HG03280 (cell line): ENCODE measurements at regions not wholly inside any gene's neighbourhood (a gene's known extent, or its start where the extent isn't known, plus 50 kb on each side); places are given as distances from the start of the nearest gene placed in this dataset.

Experiments
- ATAC-seq: cut with Tn5 transposase; IDR thresholded peaks from one replicate; pipeline ENCODE4 v1.9.1; 2021; ENCODE audit warnings: mild to moderate bottlenecking, moderate library complexity; ENCODE audit not compliant: unreplicated experiment

DNA sequence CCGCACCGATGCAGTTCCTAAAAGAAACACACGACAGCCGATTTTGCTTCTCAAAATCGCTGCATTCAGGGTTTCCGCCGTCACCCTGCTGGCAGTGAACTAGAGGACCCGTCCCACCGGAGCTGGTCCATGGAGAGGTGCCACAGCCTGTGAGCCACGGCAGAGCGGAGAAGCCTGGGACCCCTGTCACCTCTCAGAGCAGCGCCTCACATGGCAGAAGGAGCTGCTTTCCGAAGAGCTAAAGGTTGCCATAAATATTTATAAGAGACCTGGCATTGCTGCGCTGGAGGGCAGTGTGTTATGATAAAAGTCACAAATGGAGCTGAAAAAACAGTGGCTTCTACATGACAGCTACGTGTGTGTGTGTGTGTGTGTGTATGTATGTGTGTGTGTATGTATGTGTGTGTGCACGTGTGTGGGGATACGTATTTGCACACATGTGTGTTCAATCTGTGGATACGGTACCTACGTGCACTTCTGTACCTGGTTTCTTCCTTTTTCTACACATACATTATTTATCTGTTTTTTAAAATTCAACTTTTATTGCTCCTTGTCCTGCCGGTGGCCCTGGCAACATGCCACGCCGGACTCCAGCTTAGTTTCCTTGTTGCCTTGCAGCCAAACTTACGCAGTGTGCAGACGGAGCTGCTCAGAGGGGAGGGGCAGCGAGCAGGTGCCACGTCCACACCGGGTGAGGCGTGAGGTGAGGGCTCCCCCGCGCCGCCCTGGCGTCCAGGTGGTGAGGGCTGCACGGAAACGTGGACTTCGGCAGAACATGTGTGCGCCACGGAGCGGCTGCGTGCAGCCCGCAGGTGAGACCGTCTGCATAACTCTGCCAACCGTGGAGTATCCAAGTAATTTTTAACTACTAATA, 115.2 kb upstream of the PITRM1 start:
- ATAC-seq: no peak

DNA sequence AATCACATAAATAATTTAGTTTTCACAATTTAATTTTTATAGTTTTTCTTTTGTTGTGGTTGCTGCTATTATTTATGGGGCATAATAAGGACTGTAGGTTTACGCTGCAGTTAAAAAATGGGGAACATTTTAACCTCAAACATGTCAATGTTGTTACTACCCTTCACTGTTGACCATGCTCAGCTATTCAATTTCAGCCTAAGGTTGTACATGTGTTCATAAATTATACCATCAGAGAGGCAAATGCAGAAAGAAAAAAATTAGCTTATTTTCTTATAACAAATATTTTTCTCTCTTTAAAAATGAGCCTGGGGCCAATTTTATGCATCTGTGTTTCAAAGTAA, 110.1 kb upstream of the PITRM1 start:
- no peak for ATAC-seq

DNA sequence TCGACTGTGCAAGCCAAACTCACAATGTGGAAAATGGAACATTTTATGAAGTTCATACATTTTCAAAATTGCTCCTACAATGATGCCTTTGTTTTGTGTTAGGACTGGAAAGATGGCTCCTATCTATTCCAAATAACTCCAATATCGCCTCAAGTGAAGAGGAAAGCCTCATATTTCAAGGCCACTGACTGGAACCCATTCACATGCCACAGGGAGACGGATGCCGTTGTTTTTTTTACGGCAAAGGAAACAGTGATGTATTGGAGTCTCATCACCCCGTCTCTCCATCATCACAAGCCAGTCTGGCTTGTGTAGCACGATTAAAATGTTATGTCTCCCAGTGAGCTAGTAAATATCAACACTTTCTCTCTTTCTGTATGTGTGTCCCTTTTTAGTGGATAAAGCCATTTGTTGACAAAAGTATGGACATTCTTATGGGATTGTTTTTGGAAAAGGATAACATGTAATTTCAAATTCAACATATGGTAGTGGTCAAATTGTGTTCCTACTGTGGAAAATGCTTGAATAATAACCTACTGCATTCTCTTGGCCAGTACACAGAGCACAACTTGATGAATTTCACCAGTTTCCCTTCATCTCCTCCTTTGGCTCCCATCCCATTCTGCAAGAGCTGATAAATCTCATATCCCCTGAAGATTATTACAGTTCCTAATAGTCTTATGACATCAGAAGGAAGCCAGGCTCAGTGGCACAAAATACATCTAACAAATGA, 109.5 kb upstream of the PITRM1 start:
- ATAC-seq: no peak

DNA sequence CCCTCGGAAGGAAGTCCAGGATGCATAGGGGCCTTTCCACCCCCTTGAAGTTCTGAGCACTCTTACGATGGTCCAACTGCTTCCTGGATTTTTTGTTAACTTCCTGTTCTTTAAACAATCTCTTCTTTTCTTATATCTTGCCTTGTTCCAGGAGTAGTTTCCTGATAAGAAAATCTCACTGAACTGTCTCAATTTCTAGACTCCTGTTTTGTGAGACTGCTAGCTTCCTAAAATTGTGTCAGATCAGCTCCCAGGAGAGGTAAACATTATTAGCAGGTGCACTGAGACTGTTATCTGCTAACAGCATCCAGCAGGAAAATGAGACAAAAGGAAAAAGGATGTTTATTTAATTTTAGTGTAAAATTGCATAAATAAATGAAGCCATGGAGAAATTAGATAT, 106.2 kb upstream of the PITRM1 start:
- no peak for ATAC-seq

DNA sequence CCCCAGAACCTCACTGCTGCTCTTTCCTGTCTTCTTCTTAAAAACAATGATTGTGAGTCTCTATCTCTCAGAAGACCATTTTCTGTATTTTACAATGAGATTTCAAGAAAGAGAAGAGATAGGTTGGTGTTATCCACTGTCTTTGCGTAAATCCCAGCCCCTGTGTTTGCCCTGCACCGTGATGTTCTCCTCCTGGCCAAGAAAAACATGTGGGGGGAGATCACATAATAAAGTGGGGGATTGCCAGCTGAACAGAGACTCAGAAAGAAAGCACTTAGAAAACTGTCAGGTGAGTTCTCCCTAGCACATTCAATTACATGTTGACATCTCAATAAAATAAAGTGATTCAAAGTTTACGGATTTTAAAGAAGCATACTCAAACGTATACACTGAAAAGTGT, 105.0 kb upstream of the PITRM1 start:
- ATAC-seq: no peak

DNA sequence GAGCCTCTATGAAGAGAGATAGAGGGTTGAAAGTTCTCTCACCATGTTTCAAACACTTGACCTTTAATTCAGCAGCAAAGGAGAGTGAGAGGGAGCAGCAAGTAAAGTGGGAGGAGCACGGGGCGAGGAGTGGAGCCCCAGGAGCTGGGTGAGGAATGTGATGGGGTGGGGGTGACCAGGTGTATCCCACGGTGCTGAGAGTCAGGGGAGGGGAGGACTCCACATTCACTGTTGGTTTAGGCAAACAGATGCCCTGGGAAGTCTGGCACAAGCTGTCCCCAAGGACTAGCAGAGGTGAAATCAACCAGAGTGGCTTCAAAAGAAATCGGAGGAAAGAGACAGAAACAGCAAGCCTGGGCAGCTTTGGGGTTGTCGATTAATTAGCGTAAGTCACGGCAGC, 101.8 kb upstream of the PITRM1 start:
- no peak for ATAC-seq

DNA sequence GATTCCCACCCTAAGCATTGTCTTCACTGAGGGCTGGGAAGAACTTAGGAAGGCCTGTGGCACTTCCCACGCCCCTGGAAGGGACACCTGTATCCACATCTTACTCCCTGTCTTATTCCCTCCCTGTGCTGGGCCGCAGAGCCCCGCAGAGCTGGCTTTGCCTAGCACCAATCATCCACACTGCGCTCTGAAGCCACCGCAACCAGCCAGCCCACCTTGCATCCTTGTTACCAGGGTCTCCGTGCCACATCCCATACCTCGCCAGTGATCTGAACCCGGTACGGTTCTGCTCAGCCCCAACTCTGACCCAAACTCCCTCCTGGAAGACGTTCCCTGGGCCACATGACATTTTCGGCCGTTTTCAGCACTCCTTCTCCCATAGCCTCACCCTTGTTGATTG, 101.4 kb upstream of the PITRM1 start:
- no peak for ATAC-seq

DNA sequence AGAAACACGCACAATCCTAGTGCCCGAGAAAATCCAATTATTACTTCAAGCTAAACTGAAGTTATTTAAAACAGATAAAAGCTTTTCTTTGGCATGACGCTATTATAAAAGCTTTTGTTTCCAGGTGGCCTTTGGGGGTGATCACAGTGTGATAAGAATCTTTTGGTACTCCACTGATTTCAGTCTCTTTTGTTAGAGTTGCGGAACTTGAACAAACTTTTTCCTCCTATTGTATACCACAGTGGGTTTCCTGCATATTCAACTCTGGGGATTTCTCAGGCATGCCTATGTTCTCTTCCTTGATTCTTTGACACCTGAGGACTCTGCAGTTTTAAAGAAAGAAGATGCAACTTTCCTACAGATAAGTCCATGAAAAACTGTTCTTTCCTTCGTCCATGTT, 99.7 kb upstream of the PITRM1 start:
- no peak for ATAC-seq

DNA sequence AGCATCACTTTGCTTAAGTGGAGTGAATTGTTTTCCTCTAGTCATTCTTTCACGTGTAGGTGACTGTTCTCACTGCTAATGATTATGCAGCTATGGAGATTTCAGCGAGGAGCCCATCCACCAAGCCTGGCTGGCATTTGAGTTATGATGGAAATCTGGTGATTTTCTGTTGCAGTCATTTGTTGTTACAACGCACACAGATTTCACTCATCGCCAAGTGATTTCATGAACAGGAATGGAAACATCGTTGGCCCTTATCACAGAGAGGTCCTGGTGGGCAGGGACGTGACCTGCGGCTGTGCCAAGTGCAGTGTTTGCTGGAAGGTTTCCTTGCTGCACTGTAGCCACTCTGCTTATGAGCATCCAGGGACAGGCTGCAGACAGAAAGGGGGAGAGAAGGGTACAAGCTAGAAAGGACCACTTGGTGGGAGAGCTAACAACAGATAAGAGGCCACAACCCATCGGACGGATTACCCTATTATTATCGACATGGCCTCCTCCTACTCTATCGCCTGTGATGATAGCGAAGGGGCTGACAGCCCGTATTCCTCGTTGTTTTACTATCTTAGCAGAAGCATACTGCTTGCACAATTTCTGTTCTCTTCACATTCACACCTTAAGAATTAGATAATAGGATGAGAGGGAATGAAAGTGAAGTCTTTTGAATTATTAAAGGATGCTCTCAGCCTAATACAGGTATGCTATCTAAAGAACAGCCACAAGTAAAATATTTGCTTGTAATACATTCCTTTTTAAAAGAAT, 99.0 kb upstream of the PITRM1 start:
- ATAC-seq: no peak

DNA sequence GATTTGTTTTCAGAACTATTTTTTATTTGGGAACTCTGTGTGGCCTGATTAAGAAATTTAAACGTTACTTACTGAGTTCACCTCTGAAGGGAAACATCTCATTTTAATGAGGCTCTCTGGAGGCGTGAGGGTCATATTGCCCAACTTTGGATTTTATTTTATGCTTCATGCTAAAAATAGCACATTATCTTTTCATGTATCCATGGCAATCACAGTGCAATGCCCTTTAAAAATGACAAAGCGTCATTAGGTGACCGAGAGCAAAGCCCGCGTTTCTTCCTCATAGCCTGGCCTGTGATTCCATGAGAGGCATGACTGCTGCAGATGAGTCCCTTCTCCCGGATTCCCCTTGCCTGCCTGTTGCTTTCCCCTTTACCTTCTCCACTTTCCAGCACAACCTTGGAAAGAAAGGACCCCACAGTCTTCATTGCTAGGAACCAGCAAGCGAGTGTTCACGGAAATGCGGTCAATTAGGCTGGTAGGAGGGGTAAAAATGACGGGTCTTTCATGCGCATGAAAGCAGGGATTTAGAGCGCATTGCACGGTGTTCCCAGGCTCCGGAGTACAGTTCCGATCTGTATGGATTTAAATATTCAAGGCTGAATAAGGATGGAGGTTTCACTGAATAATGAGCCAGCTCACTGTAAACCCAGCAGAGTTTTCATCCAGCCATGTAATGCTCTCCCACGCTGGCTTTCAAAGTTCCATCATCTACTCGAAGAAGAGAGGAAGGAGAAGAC, 98.2 kb upstream of the PITRM1 start:
- ATAC-seq: no peak

DNA sequence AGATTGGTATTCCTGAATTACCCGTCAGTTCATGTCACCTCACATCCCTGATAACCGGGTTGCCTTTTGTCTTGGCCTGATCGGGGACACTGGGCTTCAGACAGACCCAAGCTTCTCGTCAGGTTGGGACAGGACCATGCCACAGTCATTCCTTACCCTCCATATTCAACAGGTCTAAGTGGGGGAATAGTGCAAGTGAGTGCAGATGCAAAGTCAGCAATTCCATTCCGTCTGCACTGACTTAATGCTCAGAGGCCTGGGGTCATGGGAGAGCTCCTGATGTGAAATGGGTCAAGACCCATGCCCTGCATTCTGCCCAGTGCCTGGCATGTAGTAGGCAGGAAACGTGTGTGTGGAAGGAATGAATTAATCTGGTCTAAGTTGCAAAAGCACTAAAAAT, 95.4 kb upstream of the PITRM1 start:
- ATAC-seq: no peak

DNA sequence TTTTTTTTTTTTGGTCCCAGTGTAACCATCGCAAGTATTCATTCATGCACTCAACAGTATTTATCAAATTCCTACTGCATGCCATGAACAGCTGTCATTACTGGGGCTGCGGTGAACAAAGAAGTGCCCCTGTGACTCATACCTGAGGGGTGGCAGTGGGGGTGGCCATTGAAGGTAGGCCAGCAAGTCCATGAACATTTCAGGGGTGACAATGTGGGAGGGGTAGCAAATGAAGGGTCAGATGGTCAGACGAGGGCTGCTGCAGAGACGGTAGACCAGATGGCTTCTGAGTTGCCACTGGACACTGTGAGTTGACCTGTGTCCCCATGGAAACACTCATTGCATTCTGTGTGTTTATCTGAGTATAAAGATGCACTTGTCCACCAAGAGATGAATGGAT, 92.5 kb upstream of the PITRM1 start:
- ATAC-seq: no peak

DNA sequence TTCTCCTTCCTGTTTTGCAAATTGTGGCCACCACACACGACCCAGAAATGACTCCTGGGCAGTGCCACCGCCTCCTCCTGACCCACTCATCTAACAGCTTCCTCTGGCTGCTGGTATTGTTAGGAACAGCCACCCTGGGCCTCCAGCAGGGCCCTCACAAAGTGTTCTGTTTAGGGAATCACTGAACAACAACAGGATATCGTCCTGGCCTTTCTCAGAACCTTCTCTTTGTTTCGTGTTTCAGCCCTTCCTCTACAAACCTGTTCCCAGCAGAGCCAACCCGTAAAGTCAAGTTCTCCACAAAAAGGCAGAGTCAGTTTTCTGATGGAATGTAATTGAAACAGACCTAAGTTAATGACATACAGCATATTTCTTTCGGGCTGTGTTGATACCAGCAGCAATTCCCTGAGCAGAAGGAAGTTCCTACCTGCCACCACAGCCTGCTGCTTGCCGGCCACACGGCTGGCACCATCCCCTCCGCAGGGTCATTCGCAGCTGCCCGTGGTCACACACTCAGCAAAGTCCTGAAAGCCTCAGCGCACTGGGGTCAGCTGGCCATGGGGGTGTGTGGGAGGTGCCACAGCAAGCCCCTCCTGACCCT, 91.7 kb upstream of the PITRM1 start:
- no peak for ATAC-seq

DNA sequence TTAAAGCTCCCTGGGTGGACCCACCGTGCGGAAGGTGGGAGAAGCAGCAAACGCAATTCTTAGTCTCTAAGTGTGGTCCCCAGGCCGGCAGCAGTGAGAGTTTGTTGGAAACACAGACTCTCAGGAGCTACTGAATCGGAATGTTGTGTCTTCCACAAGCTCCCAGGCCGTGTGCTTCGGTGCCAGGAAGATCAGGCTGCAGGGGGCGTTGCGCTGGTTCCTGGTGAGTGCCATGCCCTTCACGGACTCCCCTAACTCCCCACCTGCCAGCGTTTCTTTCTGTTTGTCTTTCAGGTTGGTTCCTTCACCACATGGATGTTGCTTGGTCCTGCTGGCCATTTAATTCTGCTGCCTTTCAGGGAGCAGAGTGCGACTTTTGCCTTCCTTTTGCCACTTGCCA, 91.2 kb upstream of the PITRM1 start:
- no peak for ATAC-seq

DNA sequence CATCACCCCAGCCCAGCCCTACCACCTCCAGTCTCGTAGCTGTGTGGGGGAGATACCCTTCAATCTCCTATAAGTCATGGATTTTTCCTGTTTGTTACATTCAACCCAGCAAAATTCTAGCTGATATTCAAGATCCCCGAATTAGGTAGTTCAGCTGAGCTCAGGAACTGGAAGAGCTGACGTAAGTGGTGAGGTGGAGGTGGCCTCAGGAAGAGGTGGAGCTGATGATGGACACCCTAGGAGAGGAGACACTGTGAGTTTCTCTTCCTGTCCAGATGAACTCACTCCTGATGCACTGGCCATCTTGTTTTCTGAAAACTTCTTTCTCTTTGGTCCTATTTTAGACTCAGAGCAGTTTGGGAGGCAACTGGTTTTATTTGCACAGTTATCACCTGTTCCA, 90.5 kb upstream of the PITRM1 start:
- no peak for ATAC-seq

DNA sequence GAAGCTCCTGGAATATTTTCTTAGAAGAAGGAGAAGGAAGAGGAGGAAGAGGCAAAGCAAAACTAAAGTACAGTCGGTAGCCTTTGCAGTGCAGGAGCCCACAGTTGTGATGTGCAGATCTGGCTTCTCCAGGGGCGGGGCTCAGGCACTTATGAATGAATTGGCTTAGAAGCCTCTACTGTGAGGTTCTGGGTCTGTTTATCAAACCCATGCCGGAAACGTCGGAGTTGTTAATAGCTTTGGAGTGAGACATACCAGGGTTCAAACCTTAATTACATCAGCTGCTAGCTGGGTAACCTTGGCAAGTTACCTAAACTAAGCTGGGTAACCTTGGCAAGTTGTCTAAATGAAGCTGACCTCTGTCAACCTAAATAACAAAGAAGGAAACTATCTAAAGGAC, 89.3 kb upstream of the PITRM1 start:
- ATAC-seq: no peak

DNA sequence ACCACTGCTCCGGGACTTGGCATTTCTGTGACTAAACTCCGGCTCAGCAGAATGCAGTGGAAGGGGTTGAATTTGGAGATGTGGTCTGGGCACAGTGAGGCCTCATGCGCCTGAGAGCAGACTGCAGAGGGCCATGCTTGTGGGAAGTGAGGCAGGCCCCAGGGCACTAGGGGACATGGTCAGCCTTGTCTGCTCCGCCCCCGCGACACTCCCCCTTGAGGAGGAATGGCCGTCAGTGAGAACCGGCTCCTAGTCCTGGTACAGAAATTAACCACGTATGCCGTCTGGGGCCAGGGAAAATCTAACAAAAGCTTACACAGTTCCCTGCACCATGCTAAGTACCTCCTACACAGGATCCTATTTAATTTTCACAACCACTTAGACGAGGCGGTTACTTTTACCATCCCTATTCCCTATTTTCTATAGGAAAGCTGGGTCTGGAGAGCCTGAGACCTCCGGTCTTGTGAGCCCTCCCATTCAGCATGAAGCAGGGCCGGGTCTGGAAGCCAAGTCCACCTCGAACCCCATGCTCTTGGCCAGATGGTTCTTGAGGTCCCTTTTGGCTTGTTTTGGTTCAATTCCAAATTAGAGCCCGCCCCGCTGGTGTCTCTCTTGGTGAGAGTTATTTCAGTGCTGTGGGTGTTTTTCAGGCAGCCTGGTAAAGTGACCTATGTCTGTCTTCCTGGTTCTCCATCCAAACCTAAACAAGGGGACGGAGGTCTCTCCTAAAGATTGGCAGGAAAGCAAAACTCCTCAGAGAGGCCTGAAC, 87.7 kb upstream of the PITRM1 start:
- ATAC-seq: no peak

DNA sequence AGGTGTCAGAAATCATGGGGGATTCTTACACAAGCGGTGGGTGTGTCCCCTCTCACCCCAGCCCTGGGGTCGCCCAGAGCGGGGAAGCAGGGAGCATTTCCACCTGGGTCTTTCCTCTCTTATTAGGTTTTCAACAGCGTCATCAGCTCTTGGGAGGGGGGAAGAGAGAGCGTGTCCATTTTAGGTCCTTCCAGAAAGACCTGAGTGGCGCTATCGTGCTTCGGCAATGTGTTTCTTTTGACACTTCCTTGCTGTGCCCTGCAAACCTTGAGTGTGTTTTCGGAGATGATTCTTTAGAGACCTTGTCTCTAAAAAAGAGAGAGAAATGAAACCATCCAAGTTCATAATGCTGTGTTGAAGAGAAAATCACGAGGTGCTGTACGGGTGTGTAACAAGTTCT, 86.9 kb upstream of the PITRM1 start:
- no peak for ATAC-seq

DNA sequence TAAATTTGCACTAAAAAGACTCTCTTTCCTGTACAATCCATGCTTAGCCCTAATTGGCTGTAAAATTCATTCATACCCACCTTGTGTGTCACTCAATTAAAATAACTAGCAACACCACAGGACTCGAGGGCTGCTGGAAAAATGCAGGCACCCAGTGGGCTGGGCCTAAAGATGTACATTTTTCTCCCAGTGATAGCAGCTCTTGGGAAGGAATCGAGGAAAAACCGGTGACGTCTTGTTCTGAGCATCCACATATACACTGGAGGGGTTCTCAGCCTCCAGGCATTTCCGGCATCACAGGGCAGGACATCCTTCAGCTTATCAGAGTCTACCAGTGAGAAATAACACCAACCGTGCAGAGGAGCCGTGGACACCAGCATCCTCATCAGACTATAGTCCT, 85.8 kb upstream of the PITRM1 start:
- ATAC-seq: no peak

DNA sequence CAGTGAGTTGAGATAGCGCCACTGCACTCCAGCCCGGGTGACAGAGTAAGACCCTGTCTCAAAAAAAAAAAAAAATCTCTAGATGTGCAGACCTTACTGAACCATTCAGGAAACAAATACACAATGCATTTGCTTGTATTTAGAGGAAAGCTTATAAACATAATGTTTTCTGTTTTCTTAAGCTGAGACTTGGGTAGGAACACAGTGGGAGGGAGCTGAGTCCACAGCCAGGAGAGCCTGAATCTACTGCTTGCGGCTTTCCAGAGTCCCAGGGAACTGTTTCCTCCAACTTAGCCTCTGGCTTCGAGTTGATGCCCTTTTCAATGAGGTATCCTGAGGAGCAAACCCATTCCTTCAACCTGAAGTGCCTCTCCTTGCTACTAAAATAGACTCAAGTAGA, 83.0 kb upstream of the PITRM1 start:
- ATAC-seq: no peak
